ENCODE measurements at regions not wholly inside any gene's neighbourhood (a gene's known extent, or its start where the extent isn't known, plus 50 kb on each side); places are given as distances from the start of the nearest gene placed in this dataset.
A peak's percentile ranks its signal among the peaks of the same experiment; 100 is the strongest.

- Histone ChIP-seq H3K4me3 (ENCODE audit: low read depth, low read length) (no peak overlapping the region), H3K27ac (ENCODE audit: low read depth, low read length) (no peak overlapping the region), H3K9me3 (ENCODE audit: control insufficient read depth, insufficient read depth, low read length) (peaks cover 1% of the 10 kb centered on the region), H3K36me3 (ENCODE audit: control insufficient read depth, insufficient read depth, low read length) (no peaks in the 10 kb centered on the region), H3K4me1 (ENCODE audit: control insufficient read depth, insufficient read depth, low read length) (peaks cover 8% of the 10 kb centered on the region), H3K27me3 (ENCODE audit: control insufficient read depth, insufficient read depth, low read length) (no peaks in the 10 kb centered on the region)
- DNase-seq (ENCODE audit: low read depth in 4 of 6, low spot score in 6 of 6): peak in 2 of 6 donors; percentile 66 to 82
- 30% methylated on average over 3 of the region's 6 CpGs for WGBS (ENCODE audit: insufficient coverage)
Measured at GRCh38 chr13:103349211-103349980, 283.2 kb upstream of the SLC10A2 start.

- H3K4me3 ChIP-seq (ENCODE audit: low read depth, low read length): no peak overlapping the region
- H3K9me3 ChIP-seq (ENCODE audit: control insufficient read depth, insufficient read depth, low read length): no peaks in the 10 kb centered on the region
- H3K27me3 ChIP-seq (ENCODE audit: control insufficient read depth, insufficient read depth, low read length): no peaks in the 10 kb centered on the region
- no peaks in the 10 kb centered on the region for H3K36me3 ChIP-seq (ENCODE audit: control insufficient read depth, insufficient read depth, low read length)
- WGBS (ENCODE audit: insufficient coverage): no CpG with 5 or more reads among the region's 3 CpGs
- H3K4me1 ChIP-seq (ENCODE audit: control insufficient read depth, insufficient read depth, low read length): no peaks in the 10 kb centered on the region
- DNase-seq (ENCODE audit: low read depth in 4 of 6, low spot score in 6 of 6): no peak
- H3K27ac ChIP-seq (ENCODE audit: low read depth, low read length): no peak overlapping the region
Measured at GRCh38 chr13:103335241-103335640, 269.0 kb upstream of the SLC10A2 start.

- H3K4me1 ChIP-seq (ENCODE audit: control insufficient read depth, insufficient read depth, low read length): no peaks in the 10 kb centered on the region
- no peak overlapping the region for H3K27ac ChIP-seq (ENCODE audit: low read depth, low read length)
- DNase-seq (ENCODE audit: low read depth in 4 of 6, low spot score in 6 of 6): peak in 1 of 6 donors; percentile 32
- no peaks in the 10 kb centered on the region for H3K27me3 ChIP-seq (ENCODE audit: control insufficient read depth, insufficient read depth, low read length)
- no peak overlapping the region for H3K4me3 ChIP-seq (ENCODE audit: low read depth, low read length)
- 67% methylated on average over 1 of the region's 4 CpGs for WGBS (ENCODE audit: insufficient coverage)
- H3K9me3 ChIP-seq (ENCODE audit: control insufficient read depth, insufficient read depth, low read length): no peaks in the 10 kb centered on the region
- no peaks in the 10 kb centered on the region for H3K36me3 ChIP-seq (ENCODE audit: control insufficient read depth, insufficient read depth, low read length)
Measured at GRCh38 chr13:103331924-103332323, 265.7 kb upstream of the SLC10A2 start.

- Histone ChIP-seq H3K9me3 (ENCODE audit: control insufficient read depth, insufficient read depth, low read length) (no peaks in the 10 kb centered on the region), H3K36me3 (ENCODE audit: control insufficient read depth, insufficient read depth, low read length) (no peaks in the 10 kb centered on the region), H3K4me1 (ENCODE audit: control insufficient read depth, insufficient read depth, low read length) (no peaks in the 10 kb centered on the region), H3K27me3 (ENCODE audit: control insufficient read depth, insufficient read depth, low read length) (no peaks in the 10 kb centered on the region), H3K27ac (ENCODE audit: low read depth, low read length) (no peak overlapping the region), H3K4me3 (ENCODE audit: low read depth, low read length) (no peak overlapping the region)
- peak in 1 of 6 donors; percentile 7 for DNase-seq (ENCODE audit: low read depth in 4 of 6, low spot score in 6 of 6)
- WGBS (ENCODE audit: insufficient coverage): 60% methylated on average over 1 of the region's 1 CpG
Measured at GRCh38 chr13:103328899-103329298, 262.7 kb upstream of the SLC10A2 start.

- no peak for DNase-seq (ENCODE audit: low read depth in 4 of 6, low spot score in 6 of 6)
- Histone ChIP-seq H3K27ac (ENCODE audit: low read depth, low read length) (no peak overlapping the region), H3K4me3 (ENCODE audit: low read depth, low read length) (no peak overlapping the region), H3K27me3 (ENCODE audit: control insufficient read depth, insufficient read depth, low read length) (no peaks in the 10 kb centered on the region), H3K36me3 (ENCODE audit: control insufficient read depth, insufficient read depth, low read length) (no peaks in the 10 kb centered on the region), H3K4me1 (ENCODE audit: control insufficient read depth, insufficient read depth, low read length) (no peaks in the 10 kb centered on the region), H3K9me3 (ENCODE audit: control insufficient read depth, insufficient read depth, low read length) (no peaks in the 10 kb centered on the region)
- 67% methylated on average over 1 of the region's 2 CpGs for WGBS (ENCODE audit: insufficient coverage)
Measured at GRCh38 chr13:103326326-103326725, 260.1 kb upstream of the SLC10A2 start.

- H3K4me3 ChIP-seq (ENCODE audit: low read depth, low read length): no peak overlapping the region
- WGBS (ENCODE audit: insufficient coverage): no CpG with 5 or more reads among the region's 2 CpGs
- no peak overlapping the region for H3K27ac ChIP-seq (ENCODE audit: low read depth, low read length)
Measured at GRCh38 chr13:103325672-103326071, 259.5 kb upstream of the SLC10A2 start.

GRCh38 chr13:103324641-103325040 is 258.4 kb upstream of the SLC10A2 start:
- Histone ChIP-seq H3K27me3 (ENCODE audit: control insufficient read depth, insufficient read depth, low read length) (no peaks in the 10 kb centered on the region), H3K4me3 (ENCODE audit: low read depth, low read length) (no peak overlapping the region), H3K9me3 (ENCODE audit: control insufficient read depth, insufficient read depth, low read length) (no peaks in the 10 kb centered on the region), H3K36me3 (ENCODE audit: control insufficient read depth, insufficient read depth, low read length) (no peaks in the 10 kb centered on the region), H3K27ac (ENCODE audit: low read depth, low read length) (no peak overlapping the region), H3K4me1 (ENCODE audit: control insufficient read depth, insufficient read depth, low read length) (no peaks in the 10 kb centered on the region)
- WGBS (ENCODE audit: insufficient coverage): no CpG with 5 or more reads among the region's 2 CpGs
- no peak for DNase-seq (ENCODE audit: low read depth in 4 of 6, low spot score in 6 of 6)

More at GRCh38 chr13:103325672-103326071, 259.5 kb upstream of the SLC10A2 start:
- Histone ChIP-seq H3K36me3 (ENCODE audit: control insufficient read depth, insufficient read depth, low read length) (no peaks in the 10 kb centered on the region), H3K27me3 (ENCODE audit: control insufficient read depth, insufficient read depth, low read length) (no peaks in the 10 kb centered on the region), H3K4me1 (ENCODE audit: control insufficient read depth, insufficient read depth, low read length) (no peaks in the 10 kb centered on the region), H3K9me3 (ENCODE audit: control insufficient read depth, insufficient read depth, low read length) (no peaks in the 10 kb centered on the region)
- peak in 1 of 6 donors; percentile 10 for DNase-seq (ENCODE audit: low read depth in 4 of 6, low spot score in 6 of 6)

- Histone ChIP-seq H3K27me3 (ENCODE audit: control insufficient read depth, insufficient read depth, low read length) (no peaks in the 10 kb centered on the region), H3K27ac (ENCODE audit: low read depth, low read length) (no peak overlapping the region), H3K36me3 (ENCODE audit: control insufficient read depth, insufficient read depth, low read length) (no peaks in the 10 kb centered on the region), H3K9me3 (ENCODE audit: control insufficient read depth, insufficient read depth, low read length) (no peaks in the 10 kb centered on the region), H3K4me3 (ENCODE audit: low read depth, low read length) (no peak overlapping the region), H3K4me1 (ENCODE audit: control insufficient read depth, insufficient read depth, low read length) (no peaks in the 10 kb centered on the region)
- no peak for DNase-seq (ENCODE audit: low read depth in 4 of 6, low spot score in 6 of 6)
- WGBS (ENCODE audit: insufficient coverage): 100% methylated on average over 1 of the region's 2 CpGs
Measured at GRCh38 chr13:103315711-103316110, 249.5 kb upstream of the SLC10A2 start.

- Histone ChIP-seq H3K27me3 (ENCODE audit: control insufficient read depth, insufficient read depth, low read length) (no peaks in the 10 kb centered on the region), H3K4me1 (ENCODE audit: control insufficient read depth, insufficient read depth, low read length) (no peaks in the 10 kb centered on the region), H3K4me3 (ENCODE audit: low read depth, low read length) (no peak overlapping the region), H3K27ac (ENCODE audit: low read depth, low read length) (no peak overlapping the region), H3K9me3 (ENCODE audit: control insufficient read depth, insufficient read depth, low read length) (no peaks in the 10 kb centered on the region), H3K36me3 (ENCODE audit: control insufficient read depth, insufficient read depth, low read length) (no peaks in the 10 kb centered on the region)
- WGBS (ENCODE audit: insufficient coverage): no CpG with 5 or more reads among the region's 2 CpGs
- DNase-seq (ENCODE audit: low read depth in 4 of 6, low spot score in 6 of 6): no peak
Measured at GRCh38 chr13:103312467-103312866, 246.2 kb upstream of the SLC10A2 start.

- no peaks in the 10 kb centered on the region for H3K4me1 ChIP-seq (ENCODE audit: control insufficient read depth, insufficient read depth, low read length)
- no peak overlapping the region for H3K4me3 ChIP-seq (ENCODE audit: low read depth, low read length)
- WGBS (ENCODE audit: insufficient coverage): 75% methylated on average over 2 of the region's 4 CpGs
- H3K27ac ChIP-seq (ENCODE audit: low read depth, low read length): no peak overlapping the region
- no peaks in the 10 kb centered on the region for H3K9me3 ChIP-seq (ENCODE audit: control insufficient read depth, insufficient read depth, low read length)
- DNase-seq (ENCODE audit: low read depth in 4 of 6, low spot score in 6 of 6): no peak
- no peaks in the 10 kb centered on the region for H3K36me3 ChIP-seq (ENCODE audit: control insufficient read depth, insufficient read depth, low read length)
- H3K27me3 ChIP-seq (ENCODE audit: control insufficient read depth, insufficient read depth, low read length): no peaks in the 10 kb centered on the region
Measured at GRCh38 chr13:103308667-103309066, 242.4 kb upstream of the SLC10A2 start.
